GM19099 (cell line): ENCODE measurements at regions not wholly inside any gene's neighbourhood (a gene's known extent, or its start where the extent isn't known, plus 50 kb on each side); places are given as distances from the start of the nearest gene placed in this dataset.

Experiments used
- POLR2A ChIP-seq: IDR thresholded peaks from 3 replicates; pipeline ENCODE4 v1.6.1; 2011; ENCODE audit warnings: low read depth; ENCODE audit not compliant: insufficient read length; ENCODE audit errors: extremely low read depth

GRCh38 chr6:21648475-21649050, 55.0 kb downstream of the SOX4 start:
- no peak for TF ChIP-seq POLR2A

DNA sequence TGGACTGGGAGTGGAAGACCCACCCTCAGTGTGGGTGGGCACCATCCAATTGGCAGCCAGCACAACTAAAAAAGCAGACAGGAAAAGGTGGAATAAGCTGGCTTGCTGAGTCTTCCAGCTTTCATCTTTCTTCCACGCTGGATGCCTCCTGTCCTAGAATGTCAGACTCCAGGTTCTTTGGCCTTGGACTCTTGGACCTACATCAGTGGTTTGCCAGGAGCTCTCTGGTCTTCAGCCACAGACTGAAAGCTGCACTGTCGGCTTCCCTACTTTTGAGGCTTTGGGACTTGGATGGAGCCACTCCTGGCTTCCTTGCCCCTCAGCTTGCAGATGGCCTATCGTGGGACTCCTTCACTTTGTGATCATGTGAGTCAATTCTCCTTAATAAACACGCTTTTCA, 59.8 kb downstream of the SOX4 start:
- no peak for TF ChIP-seq POLR2A

DNA sequence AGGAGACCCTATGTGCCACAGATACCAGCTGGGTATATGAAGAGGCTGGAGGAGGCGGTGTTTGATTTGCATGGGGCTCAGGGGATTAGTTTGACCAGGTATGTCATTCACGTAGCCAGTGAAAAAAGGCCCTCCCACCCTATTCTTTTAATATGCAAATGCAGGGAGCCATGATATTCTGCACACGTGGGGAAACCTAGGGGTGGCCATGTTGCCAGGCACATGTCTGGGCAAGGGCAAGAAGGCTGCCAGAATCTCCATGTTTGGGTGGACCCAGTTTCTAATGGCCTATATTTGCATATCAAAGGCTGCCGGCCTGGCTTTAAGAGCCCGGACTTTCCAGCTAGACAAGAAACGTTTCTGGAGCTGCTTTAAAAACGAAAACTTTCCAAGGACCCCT, 60.4 kb downstream of the SOX4 start:
- no peak for TF ChIP-seq POLR2A

DNA sequence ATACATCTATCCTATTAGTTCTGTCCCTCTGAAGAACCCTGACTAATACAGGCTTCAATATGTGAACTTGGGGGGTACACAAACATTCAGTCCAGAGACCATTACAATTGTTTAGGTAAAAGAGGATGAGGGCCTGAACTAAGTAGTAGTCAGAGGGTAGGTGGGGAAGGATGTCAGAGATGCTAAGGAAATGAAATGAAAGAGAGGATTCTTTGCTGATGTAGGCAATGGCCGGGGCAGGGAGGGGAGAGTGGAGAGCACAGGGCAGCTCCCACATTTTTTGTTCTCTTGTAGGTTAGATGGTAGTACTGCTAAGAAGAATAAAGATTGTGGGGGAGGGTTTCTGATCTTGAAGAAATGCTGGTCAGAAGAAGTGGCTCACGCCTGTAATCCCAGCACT, 60.8 kb downstream of the SOX4 start:
- TF ChIP-seq POLR2A, result no peak

- TF ChIP-seq POLR2A, result no peak
Observed at GRCh38 chr6:21663966-21664313, 70.4 kb downstream of the SOX4 start.

- no peak for TF ChIP-seq POLR2A
Observed at GRCh38 chr6:21664314-21665109, 71.0 kb downstream of the SOX4 start.

- TF ChIP-seq POLR2A, result no peak
Observed at GRCh38 chr6:21665110-21665391, 71.5 kb downstream of the SOX4 start.

- no peak for TF ChIP-seq POLR2A
Observed at GRCh38 chr6:21665392-21666200, 72.0 kb downstream of the SOX4 start.

GRCh38 chr6:21666201-21666691, 72.7 kb downstream of the SOX4 start:
- no peak for TF ChIP-seq POLR2A

GRCh38 chr6:21666853-21667681, 73.5 kb downstream of the SOX4 start:
- no peak for TF ChIP-seq POLR2A

- TF ChIP-seq POLR2A, result no peak
Observed at GRCh38 chr6:21668795-21669194, 75.2 kb downstream of the SOX4 start.

DNA sequence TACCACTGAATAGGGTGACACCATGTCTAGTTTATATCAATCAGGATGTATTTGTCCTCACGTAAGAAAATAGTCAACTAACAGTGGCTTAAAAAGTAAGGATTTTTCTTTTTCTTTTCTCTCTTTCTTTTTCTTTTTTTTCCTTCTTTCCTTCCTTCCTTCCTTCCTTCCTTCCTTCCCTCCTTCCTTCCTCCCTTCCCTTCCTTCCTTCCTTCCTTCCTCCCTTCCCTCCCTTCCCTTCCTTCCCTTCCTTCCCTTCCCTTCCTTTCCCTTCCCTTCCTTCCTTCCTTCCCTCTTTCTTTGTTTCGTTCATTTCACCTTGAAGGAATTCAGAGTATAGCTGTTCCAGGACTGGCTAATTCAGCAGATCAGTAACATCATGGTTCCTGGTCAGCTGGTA, 83.2 kb downstream of the SOX4 start:
- no peak for TF ChIP-seq POLR2A

- TF ChIP-seq POLR2A, result no peak
Observed at GRCh38 chr6:21678990-21679389, 85.4 kb downstream of the SOX4 start.

GRCh38 chr6:21679761-21680265, 86.3 kb downstream of the SOX4 start:
- no peak for TF ChIP-seq POLR2A

GRCh38 chr6:21680611-21681010, 87.1 kb downstream of the SOX4 start:
- TF ChIP-seq POLR2A, result no peak

DNA sequence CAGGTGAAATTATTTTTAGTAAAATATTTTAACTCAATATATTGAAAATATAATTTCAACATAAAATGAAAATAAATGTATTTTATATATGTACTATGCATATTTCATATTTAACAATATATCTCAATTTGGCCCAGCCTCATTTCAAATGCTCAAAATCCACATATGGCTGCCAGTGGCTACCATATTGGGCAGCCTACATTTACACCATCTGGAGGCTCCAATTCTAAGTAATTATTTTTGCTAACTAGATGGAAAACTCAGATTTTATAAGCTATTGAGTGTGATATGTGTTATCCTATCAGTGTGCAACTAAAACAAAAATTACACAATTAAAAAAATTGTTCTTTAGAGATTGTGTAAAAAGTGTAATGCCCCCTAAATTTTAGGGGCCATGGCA, 96.9 kb downstream of the SOX4 start:
- TF ChIP-seq POLR2A, result no peak
